HEK293T (cell line): ENCODE measurements at regions not wholly inside any gene's neighbourhood (a gene's known extent, or its start where the extent isn't known, plus 50 kb on each side); places are given as distances from the start of the nearest gene placed in this dataset.
"Not testable (repeated sequence)": the region's sequence is repeated elsewhere in the genome, so short reads cannot be mapped to it uniquely, and the experiment has no call there.

Experiments
- CTCF ChIA-PET: fragments of 350-600 bp; formaldehyde crosslinking; extraction: SDS; loops from one replicate; lab custom pipeline; 2021; ENCODE audit warnings: antibody characterized with exemption, inconsistent platforms; lab: Yijun Ruan, JAX
- POLR2A ChIA-PET: fragments of 350-600 bp; formaldehyde crosslinking; extraction: SDS; loops from one replicate; lab custom pipeline; 2020; ENCODE audit warnings: antibody characterized with exemption, inconsistent platforms; lab: Yijun Ruan, JAX
- DNase-seq: peaks from one replicate; pipeline ENCODE4 v3.0.0; 2012; ENCODE audit warnings: mixed read lengths; ENCODE audit errors: extremely low spot score
- ARNT ChIP-seq: fragments of 450-650 bp; IDR thresholded peaks from 2 replicates; pipeline ENCODE4 v1.6.1; 2017; ENCODE audit warnings: mild to moderate bottlenecking
- BHLHE40 ChIP-seq: fragments of 450-650 bp; IDR thresholded peaks from 2 replicates; pipeline ENCODE4 v1.6.1; 2016; ENCODE audit warnings: mild to moderate bottlenecking, moderate library complexity, borderline replicate concordance
- CTBP1 ChIP-seq: fragments of 450-650 bp; IDR thresholded peaks from 2 replicates; pipeline ENCODE4 v1.6.1; 2016; ENCODE audit warnings: borderline replicate concordance
- ELF4 ChIP-seq: fragments of 450-650 bp; IDR thresholded peaks from 2 replicates; pipeline ENCODE4 v1.6.1; 2017; ENCODE audit warnings: antibody characterized with exemption
- FOXA1 ChIP-seq: fragments of 450-650 bp; IDR thresholded peaks from 2 replicates; pipeline ENCODE4 v1.6.1; 2016; ENCODE audit warnings: mild to moderate bottlenecking
- FOXK2 ChIP-seq: fragments of 450-650 bp; IDR thresholded peaks from 2 replicates; pipeline ENCODE4 v1.6.1; 2016; ENCODE audit warnings: mild to moderate bottlenecking
- FOXM1 ChIP-seq: fragments of 450-650 bp; IDR thresholded peaks from 2 replicates; pipeline ENCODE4 v1.6.1; 2017; ENCODE audit warnings: mild to moderate bottlenecking, borderline replicate concordance
- HDGF ChIP-seq: fragments of 450-650 bp; IDR thresholded peaks from 2 replicates; pipeline ENCODE4 v1.6.1; 2017; ENCODE audit warnings: antibody characterized with exemption, borderline replicate concordance
- L3MBTL2 ChIP-seq: fragments of 450-650 bp; conservative IDR thresholded peaks from 2 replicates; pipeline ENCODE4 v1.6.1; 2016; ENCODE audit warnings: mild to moderate bottlenecking
- LEF1 ChIP-seq: fragments of 450-650 bp; IDR thresholded peaks from 2 replicates; pipeline ENCODE4 v1.6.1; 2017; ENCODE audit warnings: mild to moderate bottlenecking, borderline replicate concordance
- NFRKB ChIP-seq: fragments of 450-650 bp; IDR thresholded peaks from 2 replicates; pipeline ENCODE4 v1.6.1; 2016; ENCODE audit warnings: mild to moderate bottlenecking, moderate library complexity
- PKNOX1 ChIP-seq: fragments of 450-650 bp; IDR thresholded peaks from 2 replicates; pipeline ENCODE4 v1.6.1; 2016
- SP1 ChIP-seq: fragments of 450-650 bp; IDR thresholded peaks from 2 replicates; pipeline ENCODE4 v1.6.1; 2017
- SUZ12 ChIP-seq: fragments of 450-650 bp; IDR thresholded peaks from 2 replicates; pipeline ENCODE4 v1.6.1; 2016; ENCODE audit warnings: mild to moderate bottlenecking
- TARDBP ChIP-seq: fragments of 450-650 bp; IDR thresholded peaks from 2 replicates; pipeline ENCODE4 v1.6.1; 2016
- ZNF384 ChIP-seq: fragments of 450-650 bp; IDR thresholded peaks from 2 replicates; pipeline ENCODE4 v1.6.1; 2016

GRCh38 chr6:76174722-76175121 lies 102.3 kb upstream of the IMPG1 start:
- DNase-seq = no peak
- CTCF ChIA-PET = no interaction called here
- no peak for TF ChIP-seq FOXK2
- TF ChIP-seq FOXM1 = no peak
- no peak for TF ChIP-seq SP1
- no peak for TF ChIP-seq FOXA1
- TF ChIP-seq SUZ12 = no peak
- TF ChIP-seq ZNF384 = no peak
- TF ChIP-seq L3MBTL2 = no peak
- no peak for TF ChIP-seq ARNT
- TF ChIP-seq CTBP1 = no peak
- no peak for TF ChIP-seq ELF4
- TF ChIP-seq BHLHE40 = no peak
- no peak for TF ChIP-seq LEF1
- no peak for TF ChIP-seq PKNOX1
- no peak for TF ChIP-seq HDGF
- no peak for TF ChIP-seq TARDBP
- TF ChIP-seq NFRKB = no peak
- POLR2A ChIA-PET = no interaction called here

GRCh38 chr6:76166874-76167273 lies 94.4 kb upstream of the IMPG1 start:
- no peak for DNase-seq
- TF ChIP-seq L3MBTL2 (no peak), SP1 (no peak), FOXA1 (no peak), BHLHE40 (no peak), HDGF (no peak), TARDBP (no peak), ELF4 (no peak), FOXM1 (no peak), NFRKB (no peak), PKNOX1 (no peak), LEF1 (no peak), ZNF384 (no peak), SUZ12 (no peak), ARNT (no peak), FOXK2 (no peak), CTBP1 (no peak)
- ChIA-PET CTCF (no interaction called here), POLR2A (no interaction called here)

- POLR2A ChIA-PET = no interaction called here
- TF ChIP-seq LEF1 = no peak
- TF ChIP-seq FOXK2 = no peak
- TF ChIP-seq SP1 = no peak
- no peak for TF ChIP-seq ELF4
- TF ChIP-seq SUZ12 = no peak
- TF ChIP-seq L3MBTL2 = no peak
- no peak for TF ChIP-seq NFRKB
- no peak for DNase-seq
- CTCF ChIA-PET = no interaction called here
Measured at GRCh38 chr6:76166297-76166696, 93.8 kb upstream of the IMPG1 start.

GRCh38 chr6:76165471-76166221 lies 93.2 kb upstream of the IMPG1 start:
- no peak for DNase-seq
- TF ChIP-seq BHLHE40 (no peak), L3MBTL2 (no peak), SUZ12 (no peak), FOXM1 (no peak), FOXK2 (no peak), SP1 (no peak), CTBP1 (no peak), FOXA1 (no peak), NFRKB (no peak), HDGF (no peak)
- ChIA-PET POLR2A (no interaction called here), CTCF (no interaction called here)

GRCh38 chr6:76162811-76163210 lies 90.3 kb upstream of the IMPG1 start:
- POLR2A ChIA-PET = no interaction called here
- CTCF ChIA-PET = no interaction called here

GRCh38 chr6:76157800-76158199 lies 85.3 kb upstream of the IMPG1 start:
- CTCF ChIA-PET, DNase-seq, POLR2A ChIA-PET: not testable (repeated sequence)

More at GRCh38 chr6:76162811-76163210, 90.3 kb upstream of the IMPG1 start:
- DNase-seq = no peak
- no peak for TF ChIP-seq BHLHE40
- TF ChIP-seq NFRKB = no peak
- TF ChIP-seq CTBP1 = no peak
- TF ChIP-seq SUZ12 = no peak
- no peak for TF ChIP-seq ARNT
- no peak for TF ChIP-seq L3MBTL2
- TF ChIP-seq LEF1 = no peak
- TF ChIP-seq FOXK2 = no peak
- TF ChIP-seq PKNOX1 = no peak
- TF ChIP-seq HDGF = no peak
- TF ChIP-seq ELF4 = no peak
- no peak for TF ChIP-seq SP1
- no peak for TF ChIP-seq FOXM1

- ChIA-PET POLR2A (no interaction called here), CTCF (no interaction called here)
- no peak for DNase-seq
- TF ChIP-seq LEF1 (no peak), L3MBTL2 (no peak), ELF4 (no peak), PKNOX1 (no peak), FOXA1 (no peak)
Measured at GRCh38 chr6:76135481-76135880, 63.0 kb upstream of the IMPG1 start.
